ENCODE measurements at regions not wholly inside any gene's neighbourhood (a gene's known extent, or its start where the extent isn't known, plus 50 kb on each side); places are given as distances from the start of the nearest gene placed in this dataset.
"Not testable (repeated sequence)": the region's sequence is repeated elsewhere in the genome, so short reads cannot be mapped to it uniquely, and the experiment has no call there.

GRCh38 chr5:71789746-71790145, 70.7 kb downstream of the CARTPT start:
- intact Hi-C loops (cut with DNase I), result loop anchor here (10.0 kb wide), 2 partner anchors 225 to 535 kb away; partner anchors contain the start of genes MRPS27 (in 1 of the 2) and PTCD2 (in 1 of the 2)
- DNase-seq, result no peak
- Histone ChIP-seq H3K4me3 (no peak overlapping the region), H3K9me3 (replicated peaks in 1 of 3) (no peaks in the 10 kb centered on the region), H3K27me3 (no peaks in the 10 kb centered on the region), H3K36me3 (replicated peaks in 1 of 2) (no peaks in the 10 kb centered on the region), H3K27ac (no peak overlapping the region), H3K4me1 (replicated peaks in 1 of 2) (no peaks in the 10 kb centered on the region)
- 71 to 83% (median 76%) methylated on average over 4 of the region's 4 CpGs for WGBS, 4 donors
- no peak for TF ChIP-seq POLR2A (IDR thresholded peaks at IDR 0.05)
- no peak for TF ChIP-seq CTCF (IDR thresholded peaks at IDR 0.05)

GRCh38 chr5:71790433-71790832, 71.4 kb downstream of the CARTPT start:
- H3K27ac ChIP-seq, result no peak overlapping the region
- no peaks in the 10 kb centered on the region for H3K27me3 ChIP-seq
- no peak for DNase-seq
- H3K9me3 ChIP-seq (replicated peaks in 1 of 3), result no peaks in the 10 kb centered on the region
- TF ChIP-seq POLR2A (IDR thresholded peaks at IDR 0.05) (no peak), CTCF (IDR thresholded peaks at IDR 0.05) (no peak)
- no peaks in the 10 kb centered on the region for H3K4me1 ChIP-seq (replicated peaks in 1 of 2)
- H3K36me3 ChIP-seq (replicated peaks in 1 of 2), result no peaks in the 10 kb centered on the region
- no peak overlapping the region for H3K4me3 ChIP-seq
- intact Hi-C loops (cut with DNase I), result no loop called here
- 42 to 64% (median 59%) methylated on average over 3 to 7 of the region's 7 CpGs for WGBS, 4 donors

- intact Hi-C loops (cut with DNase I); H3K36me3 ChIP-seq (replicated peaks in 1 of 2): not testable (repeated sequence)
- 81 to 93% (median 86%) methylated on average over 2 of the region's 2 CpGs for WGBS, 4 donors
Observed at GRCh38 chr5:71792041-71792440, 73.0 kb downstream of the CARTPT start.

GRCh38 chr5:71794061-71794695, 75.1 kb downstream of the CARTPT start:
- 88 to 100% (median 93%) methylated on average over 7 to 37 of the region's 37 CpGs for WGBS, 4 donors
- H3K4me1 ChIP-seq (replicated peaks in 1 of 2), result no peaks in the 10 kb centered on the region
- no peaks in the 10 kb centered on the region for H3K36me3 ChIP-seq (replicated peaks in 1 of 2)
- no peaks in the 10 kb centered on the region for H3K9me3 ChIP-seq (replicated peaks in 1 of 3)
- H3K27ac ChIP-seq, result no peak overlapping the region
- no peaks in the 10 kb centered on the region for H3K27me3 ChIP-seq
- DNase-seq, result no peak
- intact Hi-C loops (cut with DNase I), result no loop called here
- no peak for TF ChIP-seq POLR2A (IDR thresholded peaks at IDR 0.05)
- TF ChIP-seq CTCF (IDR thresholded peaks at IDR 0.05), result no peak
- no peak overlapping the region for H3K4me3 ChIP-seq

More at GRCh38 chr5:71792041-71792440, 73.0 kb downstream of the CARTPT start:
- not testable (repeated sequence) for H3K27ac ChIP-seq; H3K9me3 ChIP-seq (replicated peaks in 1 of 3); DNase-seq; H3K27me3 ChIP-seq; H3K4me3 ChIP-seq; H3K4me1 ChIP-seq (replicated peaks in 1 of 2)

GRCh38 chr5:71802673-71803072, 83.6 kb downstream of the CARTPT start:
- H3K4me3 ChIP-seq, result no peak overlapping the region
- intact Hi-C loops (cut with DNase I), result no loop called here
- no peaks in the 10 kb centered on the region for H3K36me3 ChIP-seq (replicated peaks in 1 of 2)
- DNase-seq, result no peak
- 48 to 70% (median 58%) methylated on average over 4 of the region's 4 CpGs for WGBS, 4 donors
- peaks cover 3% of the 10 kb centered on the region for H3K27me3 ChIP-seq
- H3K27ac ChIP-seq, result no peak overlapping the region
- TF ChIP-seq CTCF (IDR thresholded peaks at IDR 0.05) (no peak), POLR2A (IDR thresholded peaks at IDR 0.05) (no peak)
- no peaks in the 10 kb centered on the region for H3K4me1 ChIP-seq (replicated peaks in 1 of 2)
- H3K9me3 ChIP-seq (replicated peaks in 1 of 3), result no peaks in the 10 kb centered on the region
